ENCODE measurements at regions not wholly inside any gene's neighbourhood (a gene's known extent, or its start where the extent isn't known, plus 50 kb on each side); places are given as distances from the start of the nearest gene placed in this dataset.

DNA sequence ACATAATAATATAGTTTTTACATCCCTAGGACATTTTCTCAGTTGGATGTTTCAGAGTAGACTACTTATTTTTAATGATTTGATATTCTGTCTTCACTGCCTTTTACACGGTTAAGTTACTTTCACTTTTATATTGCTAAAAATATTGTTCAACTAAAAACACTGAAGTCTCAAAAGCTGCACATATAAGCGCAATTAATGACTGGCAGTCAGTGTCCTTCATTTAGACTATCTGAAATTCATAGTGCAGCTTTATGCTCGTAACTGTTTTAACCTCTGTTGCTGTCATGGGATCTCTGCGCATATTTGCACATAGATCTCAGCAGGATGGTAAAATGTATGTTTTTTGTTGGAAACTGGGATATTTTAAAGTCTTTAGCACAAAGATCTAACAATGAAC is 864.3 kb downstream of the SLITRK6 start:
- no peaks in the 10 kb centered on the region for H3K36me3 ChIP-seq (ENCODE audit: control insufficient read depth in 4 of 4, insufficient read depth in 4 of 4, low read length in 4 of 4)
- H3K9ac ChIP-seq (ENCODE audit: insufficient read depth in 1 of 2, low read length in 2 of 2) = peak overlapping the region in 1 of 2 donors; percentile 42
- H3K9me3 ChIP-seq (ENCODE audit: control insufficient read depth in 4 of 4, insufficient read depth in 3 of 4, low read length in 3 of 4) = no peaks in the 10 kb centered on the region
- DNase-seq (peak in 2 of 3 donors; percentile 21 to 28), ATAC-seq (ENCODE audit: insufficient read depth, low FRiP score) (no peak)
- no peak overlapping the region for H3K4me3 ChIP-seq
- no peaks in the 10 kb centered on the region for H3K27me3 ChIP-seq (ENCODE audit: control insufficient read depth in 3 of 3, insufficient read depth in 3 of 3, low read length in 2 of 3)
- WGBS, 2 donors = 32 to 45% methylated on average over 4 of the region's 4 CpGs
- no peaks in the 10 kb centered on the region for H3K4me1 ChIP-seq (ENCODE audit: control insufficient read depth in 5 of 5, insufficient read depth in 5 of 5, low read length in 5 of 5)
- H3K27ac ChIP-seq (ENCODE audit: low read depth in 1 of 2, low read length in 1 of 2) = no peak overlapping the region
- no peak for TF ChIP-seq CTCF (IDR thresholded peaks at IDR 0.05; ENCODE audit: control extremely low read depth, extremely low read depth)

DNA sequence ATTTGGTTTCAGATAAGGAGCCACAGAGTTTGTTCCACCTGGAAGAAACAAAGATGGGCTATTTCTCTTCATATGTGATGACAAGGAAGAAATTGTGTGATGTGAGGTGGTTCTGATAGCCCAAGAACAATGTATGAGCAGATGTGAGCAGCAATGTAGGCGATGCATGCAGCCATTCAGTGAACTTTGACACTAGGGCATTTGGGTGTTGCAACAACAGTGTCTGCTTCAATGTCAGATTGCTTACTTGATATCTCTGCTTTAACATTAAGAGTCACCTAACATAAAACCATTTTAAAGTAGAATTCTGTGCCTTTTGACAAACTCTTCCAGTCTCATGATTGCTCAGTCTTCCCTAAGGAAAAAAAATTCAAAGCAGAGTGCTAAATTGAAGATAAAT is 865.4 kb downstream of the SLITRK6 start:
- Histone ChIP-seq H3K9me3 (ENCODE audit: control insufficient read depth in 4 of 4, insufficient read depth in 3 of 4, low read length in 3 of 4) (no peaks in the 10 kb centered on the region), H3K27ac (ENCODE audit: low read depth in 1 of 2, low read length in 1 of 2) (no peak overlapping the region), H3K4me1 (ENCODE audit: control insufficient read depth in 5 of 5, insufficient read depth in 5 of 5, low read length in 5 of 5) (no peaks in the 10 kb centered on the region), H3K27me3 (ENCODE audit: control insufficient read depth in 3 of 3, insufficient read depth in 3 of 3, low read length in 2 of 3) (no peaks in the 10 kb centered on the region), H3K4me3 (no peak overlapping the region), H3K36me3 (ENCODE audit: control insufficient read depth in 4 of 4, insufficient read depth in 4 of 4, low read length in 4 of 4) (no peaks in the 10 kb centered on the region), H3K9ac (ENCODE audit: insufficient read depth in 1 of 2, low read length in 2 of 2) (no peak overlapping the region)
- TF ChIP-seq CTCF (IDR thresholded peaks at IDR 0.05; ENCODE audit: control extremely low read depth, extremely low read depth) = no peak
- ATAC-seq (ENCODE audit: insufficient read depth, low FRiP score) (no peak), DNase-seq (no peak)
- 31 to 41% methylated on average over 1 of the region's 1 CpG for WGBS, 2 donors

GRCh38 chr13:84931264-84931663 is 868.0 kb downstream of the SLITRK6 start:
- H3K4me1 ChIP-seq (ENCODE audit: control insufficient read depth in 5 of 5, insufficient read depth in 5 of 5, low read length in 5 of 5) = no peaks in the 10 kb centered on the region
- ATAC-seq (ENCODE audit: insufficient read depth, low FRiP score) = no peak
- H3K27me3 ChIP-seq (ENCODE audit: control insufficient read depth in 3 of 3, insufficient read depth in 3 of 3, low read length in 2 of 3) = no peaks in the 10 kb centered on the region
- no peak overlapping the region for H3K9ac ChIP-seq (ENCODE audit: insufficient read depth in 1 of 2, low read length in 2 of 2)
- no peak for DNase-seq
- H3K27ac ChIP-seq (ENCODE audit: low read depth in 1 of 2, low read length in 1 of 2) = no peak overlapping the region
- no peaks in the 10 kb centered on the region for H3K36me3 ChIP-seq (ENCODE audit: control insufficient read depth in 4 of 4, insufficient read depth in 4 of 4, low read length in 4 of 4)
- H3K9me3 ChIP-seq (ENCODE audit: control insufficient read depth in 4 of 4, insufficient read depth in 3 of 4, low read length in 3 of 4) = no peaks in the 10 kb centered on the region
- TF ChIP-seq CTCF (IDR thresholded peaks at IDR 0.05; ENCODE audit: control extremely low read depth, extremely low read depth) = no peak
- H3K4me3 ChIP-seq = no peak overlapping the region
- 84 to 90% methylated on average over 1 of the region's 1 CpG for WGBS, 2 donors

GRCh38 chr13:84927442-84928169 is 871.6 kb downstream of the SLITRK6 start:
- 91 to 94% methylated on average over 17 of the region's 17 CpGs for WGBS, 2 donors
- no peak overlapping the region for H3K9ac ChIP-seq (ENCODE audit: insufficient read depth in 1 of 2, low read length in 2 of 2)
- no peak for TF ChIP-seq CTCF (IDR thresholded peaks at IDR 0.05; ENCODE audit: control extremely low read depth, extremely low read depth)
- ATAC-seq (ENCODE audit: insufficient read depth, low FRiP score) (no peak), DNase-seq (no peak)
- no peaks in the 10 kb centered on the region for H3K36me3 ChIP-seq (ENCODE audit: control insufficient read depth in 4 of 4, insufficient read depth in 4 of 4, low read length in 4 of 4)
- peaks cover 0 to 7% (median 0%) of the 10 kb centered on the region in 5 donors for H3K4me1 ChIP-seq (ENCODE audit: control insufficient read depth in 5 of 5, insufficient read depth in 5 of 5, low read length in 5 of 5)
- no peak overlapping the region for H3K27ac ChIP-seq (ENCODE audit: low read depth in 1 of 2, low read length in 1 of 2)
- H3K4me3 ChIP-seq = no peak overlapping the region
- no peaks in the 10 kb centered on the region for H3K9me3 ChIP-seq (ENCODE audit: control insufficient read depth in 4 of 4, insufficient read depth in 3 of 4, low read length in 3 of 4)
- no peaks in the 10 kb centered on the region for H3K27me3 ChIP-seq (ENCODE audit: control insufficient read depth in 3 of 3, insufficient read depth in 3 of 3, low read length in 2 of 3)

All from lung (tissue), 11 donors.